ENCODE measurements at regions not wholly inside any gene's neighbourhood (a gene's known extent, or its start where the extent isn't known, plus 50 kb on each side); places are given as distances from the start of the nearest gene placed in this dataset.

DNA sequence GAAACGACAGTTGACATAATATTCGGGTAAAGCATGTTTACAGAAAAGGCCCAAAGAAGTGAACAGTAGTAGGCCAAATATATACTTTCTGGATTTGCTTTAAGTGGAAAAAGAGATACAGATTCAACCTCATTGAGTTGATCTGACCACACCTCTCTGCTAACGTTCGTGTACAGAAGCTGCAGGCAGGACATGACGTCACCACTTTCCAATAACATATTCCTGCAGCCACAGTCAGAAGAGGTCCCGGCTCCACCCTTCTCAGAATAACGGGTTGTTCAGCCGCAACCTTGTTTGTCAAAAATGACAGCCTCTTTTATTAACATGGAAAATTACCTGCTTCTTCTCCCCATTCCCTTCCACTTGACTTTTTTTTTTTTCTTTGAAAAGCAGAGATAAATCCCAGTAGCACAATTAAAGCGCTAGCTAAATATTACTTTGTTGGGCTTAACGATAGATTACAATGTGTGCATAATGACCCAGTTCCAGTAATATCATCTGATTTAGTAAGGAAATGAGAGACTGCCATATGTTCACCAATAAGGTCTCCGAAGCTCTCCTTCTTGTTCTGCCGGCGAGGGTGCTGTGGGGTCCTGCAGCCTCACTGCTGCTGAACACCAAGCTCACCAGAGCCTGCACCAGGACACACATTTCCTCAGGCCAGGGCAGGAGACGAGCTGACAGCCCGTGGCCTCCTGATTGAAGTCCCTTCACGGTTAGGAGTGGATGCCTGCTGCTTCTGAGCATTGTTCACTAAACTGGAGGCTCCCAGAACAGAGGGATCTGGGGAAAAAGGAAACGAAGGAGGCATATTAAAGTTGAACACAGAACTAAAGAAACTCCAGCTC is 451.0 kb upstream of the SALL3 start:
- TF ChIP-seq CTCF (IDR thresholded peaks at IDR 0.05) (no peak), POLR2A (IDR thresholded peaks at IDR 0.05) (no peak)
